NOMO-1 (cell line): ENCODE measurements at regions not wholly inside any gene's neighbourhood (a gene's known extent, or its start where the extent isn't known, plus 50 kb on each side); places are given as distances from the start of the nearest gene placed in this dataset.
"Not testable (repeated sequence)": the region's sequence is repeated elsewhere in the genome, so short reads cannot be mapped to it uniquely, and the experiment has no call there.

Experiments
- DNase-seq, 2 experiments: peaks; one replicate each; lab custom pipeline; 2025; ENCODE audit not compliant: unreplicated experiment in 2 of 2; lab: John Stamatoyannopoulos, UW

DNA sequence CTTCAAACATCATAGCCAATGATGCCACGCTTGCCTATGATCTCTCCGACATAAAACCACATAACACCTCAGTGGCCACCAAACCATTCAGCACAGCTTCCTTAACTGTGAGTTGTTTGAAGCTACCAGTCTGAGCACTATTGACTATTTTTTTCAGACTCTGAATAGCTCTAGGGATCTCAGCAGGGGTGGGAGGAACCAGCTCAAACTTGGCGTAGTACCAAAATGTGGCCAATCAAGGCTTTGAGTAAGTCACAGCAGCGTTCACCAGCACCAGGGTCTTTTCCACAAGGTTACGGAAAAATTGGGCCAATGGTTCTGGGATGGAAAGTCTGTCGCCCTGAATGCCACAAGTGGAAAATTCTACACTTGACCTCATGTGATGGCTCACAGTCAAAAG lies 70.6 kb downstream of the SMPDL3A start:
- no peak for DNase-seq

DNA sequence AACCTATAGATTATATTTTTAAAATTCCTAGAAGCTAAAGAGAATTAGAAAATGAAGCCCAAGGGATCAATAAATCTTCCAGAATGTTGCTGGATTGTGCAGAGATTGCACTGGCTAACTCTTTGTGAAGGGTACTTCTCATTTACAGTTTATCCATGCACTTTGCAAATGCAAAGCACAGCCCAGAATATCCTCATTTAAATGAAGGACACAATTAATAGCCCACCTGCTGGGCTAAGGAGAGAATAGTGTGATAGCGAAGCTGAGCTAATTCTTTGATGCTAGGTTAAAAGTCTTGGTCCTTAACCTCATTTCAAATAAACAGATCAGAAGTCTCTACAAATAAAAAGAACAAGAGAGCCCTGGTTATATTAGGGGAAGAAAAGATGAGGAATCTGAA lies 72.5 kb downstream of the SMPDL3A start:
- no peak for DNase-seq

GRCh38 chr6:122868137-122868536 lies 79.1 kb downstream of the SMPDL3A start:
- DNase-seq: no peak

- peak in 1 of 2 experiments; percentile 72 for DNase-seq
These were observed 80.5 kb downstream of the SMPDL3A start for GRCh38 chr6:122869437-122870024.

GRCh38 chr6:122871079-122871478 lies 82.0 kb downstream of the SMPDL3A start:
- no peak for DNase-seq

GRCh38 chr6:122872311-122872710 lies 83.3 kb downstream of the SMPDL3A start:
- DNase-seq: no peak

DNA sequence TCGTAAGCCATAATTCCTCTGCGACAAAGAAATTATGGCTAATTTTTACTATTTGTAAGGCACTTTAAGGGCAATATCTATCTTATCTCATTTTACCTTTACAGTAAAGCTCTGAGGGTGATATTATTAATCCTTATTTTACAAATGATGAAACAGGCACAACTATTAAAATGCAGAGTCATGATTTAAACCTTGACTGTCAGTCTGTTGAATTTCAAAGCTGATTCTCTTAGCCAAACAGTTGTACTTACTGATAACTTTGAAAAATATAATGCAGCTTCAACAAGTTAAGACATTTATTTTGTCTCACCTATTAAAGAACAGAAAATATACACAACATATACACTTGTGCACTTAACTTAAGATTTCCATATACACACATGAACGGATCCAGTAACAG lies 88.2 kb downstream of the SMPDL3A start:
- no peak for DNase-seq

- no peak for DNase-seq
These were observed 89.7 kb downstream of the SMPDL3A start for GRCh38 chr6:122878796-122879195.

DNA sequence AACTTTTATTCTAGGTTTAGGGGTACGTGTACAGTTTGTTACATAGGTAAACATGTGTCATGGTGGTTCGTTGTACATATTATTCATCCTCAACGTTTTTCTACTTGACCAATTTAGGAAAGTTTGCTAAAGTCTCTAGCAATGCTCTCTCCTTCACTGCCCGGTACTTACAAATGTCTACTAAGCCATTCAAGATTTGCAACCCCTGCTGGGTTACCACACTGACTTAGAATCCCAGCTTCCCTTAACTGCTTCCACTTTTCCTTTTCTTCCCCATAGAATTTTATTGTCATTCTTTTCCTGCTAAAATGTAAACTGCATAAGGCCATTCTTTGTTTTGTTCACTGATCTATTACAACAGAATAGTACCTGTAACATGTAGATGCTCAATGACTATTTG lies 97.4 kb downstream of the SMPDL3A start:
- DNase-seq: no peak

- DNase-seq: no peak
These were observed 98.9 kb downstream of the SMPDL3A start for GRCh38 chr6:122887941-122888340.

DNA sequence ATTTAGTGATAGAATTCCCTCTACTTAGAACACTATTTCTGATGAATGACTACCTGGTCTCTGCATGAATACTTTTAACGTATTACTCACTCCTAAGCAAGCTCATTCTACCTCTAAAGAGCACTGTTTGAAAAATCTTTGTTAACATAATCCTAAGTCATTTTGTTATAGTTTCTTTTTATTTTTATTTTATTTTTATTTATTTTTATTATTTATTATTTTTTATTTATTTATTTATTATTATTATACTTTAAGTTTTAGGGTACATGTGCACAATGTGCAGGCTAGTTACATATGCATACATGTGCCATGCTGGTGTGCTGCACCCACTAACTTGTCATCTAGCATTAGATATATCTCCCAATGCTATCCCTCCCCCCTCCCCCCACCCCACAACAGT lies 99.6 kb downstream of the SMPDL3A start:
- not testable (repeated sequence) for DNase-seq

DNA sequence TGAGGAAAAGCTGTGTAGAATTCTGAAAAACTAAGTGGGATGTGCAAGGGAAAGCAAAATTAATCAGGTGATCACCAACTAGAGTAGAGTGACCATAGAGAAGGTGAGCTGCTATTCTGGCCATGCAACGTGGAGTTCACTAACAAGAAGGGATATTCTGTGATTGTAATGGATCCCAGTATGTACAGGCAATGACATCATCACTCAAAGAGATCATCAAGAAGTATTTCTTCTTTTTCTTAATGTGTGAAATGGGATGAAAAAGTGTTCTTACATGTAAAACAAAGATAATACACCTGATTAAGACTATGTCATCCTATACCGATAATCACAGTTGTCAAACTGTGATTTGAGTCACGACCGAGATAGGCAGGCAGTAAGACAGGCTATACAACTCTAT lies 101.2 kb downstream of the SMPDL3A start:
- DNase-seq: no peak

GRCh38 chr6:122894791-122895190 lies 101.2 kb upstream of the CLVS2 start:
- no peak for DNase-seq

DNA sequence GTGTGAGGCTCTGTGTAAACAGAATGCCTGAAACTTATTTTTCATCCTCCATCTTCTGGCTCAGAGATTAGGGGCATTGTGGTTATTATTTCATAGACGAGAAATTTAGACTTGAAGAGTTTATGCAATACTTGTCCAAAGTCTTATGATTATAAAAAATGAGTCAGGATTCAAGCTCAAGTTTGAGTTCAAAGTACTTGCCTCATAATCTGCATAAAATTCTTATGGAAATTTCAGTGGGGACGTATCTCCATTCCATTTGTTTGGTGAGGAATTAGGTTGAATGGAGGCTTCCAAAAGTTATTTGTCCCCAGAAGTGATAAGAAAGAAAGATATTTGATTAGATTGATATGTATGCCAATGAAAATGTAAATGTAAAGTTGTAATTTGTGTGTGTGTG lies 93.7 kb upstream of the CLVS2 start:
- DNase-seq: no peak

GRCh38 chr6:122903266-122903915 lies 92.6 kb upstream of the CLVS2 start:
- no peak for DNase-seq

GRCh38 chr6:122904166-122904565 lies 91.9 kb upstream of the CLVS2 start:
- DNase-seq: no peak

- DNase-seq: no peak
These were observed 82.5 kb upstream of the CLVS2 start for GRCh38 chr6:122913558-122913957.

GRCh38 chr6:122918714-122919113 lies 77.3 kb upstream of the CLVS2 start:
- no peak for DNase-seq

- DNase-seq: no peak
These were observed 65.5 kb upstream of the CLVS2 start for GRCh38 chr6:122930252-122931180.

DNA sequence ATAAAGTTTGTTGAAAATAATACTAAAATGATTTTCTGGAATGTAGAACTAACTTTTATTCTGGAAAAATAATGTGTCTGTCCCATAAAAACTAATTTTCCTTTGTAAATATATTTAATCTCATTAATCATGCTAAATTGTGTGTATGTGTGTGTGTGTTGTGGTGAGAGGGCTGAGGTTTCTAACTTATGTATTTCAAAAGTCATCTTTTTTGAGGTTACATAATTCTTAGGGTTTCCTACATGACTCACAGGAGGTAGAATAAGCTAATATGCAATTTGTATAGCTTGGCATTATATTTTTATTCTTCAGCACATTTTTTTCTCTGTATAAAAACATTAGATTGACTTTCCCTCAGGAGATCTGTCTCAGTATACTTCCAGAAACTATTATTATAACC lies 64.1 kb upstream of the CLVS2 start:
- DNase-seq: no peak

GRCh38 chr6:122944936-122945335 lies 51.1 kb upstream of the CLVS2 start:
- DNase-seq: not testable (repeated sequence)
